ENCODE measurements at regions not wholly inside any gene's neighbourhood (a gene's known extent, or its start where the extent isn't known, plus 50 kb on each side); places are given as distances from the start of the nearest gene placed in this dataset.

- no peak for DNase-seq
Observed at GRCh38 chr22:22050141-22050775, 67.7 kb upstream of the TOP3B start.

GRCh38 chr22:22049684-22050083, 67.1 kb upstream of the TOP3B start:
- DNase-seq, result no peak

GRCh38 chr22:22048981-22049531, 66.5 kb upstream of the TOP3B start:
- DNase-seq, result no peak

GRCh38 chr22:22048318-22048942, 65.8 kb upstream of the TOP3B start:
- no peak for DNase-seq

GRCh38 chr22:22047776-22048175, 65.2 kb upstream of the TOP3B start:
- no peak for DNase-seq

- no peak for DNase-seq
Observed at GRCh38 chr22:22047266-22047665, 64.7 kb upstream of the TOP3B start.

- DNase-seq, result no peak
Observed at GRCh38 chr22:22046370-22046769, 63.8 kb upstream of the TOP3B start.

- no peak for DNase-seq
Observed at GRCh38 chr22:22045571-22046335, 63.2 kb upstream of the TOP3B start.

- DNase-seq, result no peak
Observed at GRCh38 chr22:22044153-22044552, 61.6 kb upstream of the TOP3B start.

GRCh38 chr22:22043296-22044078, 60.9 kb upstream of the TOP3B start:
- DNase-seq, result no peak

- no peak for DNase-seq
Observed at GRCh38 chr22:22042599-22043295, 60.2 kb upstream of the TOP3B start.

- DNase-seq, result no peak
Observed at GRCh38 chr22:22042009-22042408, 59.4 kb upstream of the TOP3B start.

GRCh38 chr22:22040908-22041307, 58.3 kb upstream of the TOP3B start:
- DNase-seq, result no peak

- no peak for DNase-seq
Observed at GRCh38 chr22:22040472-22040871, 57.9 kb upstream of the TOP3B start.

GRCh38 chr22:22039286-22040074, 56.9 kb upstream of the TOP3B start:
- no peak for DNase-seq

GRCh38 chr22:22038178-22038880, 55.7 kb upstream of the TOP3B start:
- DNase-seq, result no peak

- no peak for DNase-seq
Observed at GRCh38 chr22:22037740-22038139, 55.2 kb upstream of the TOP3B start.

- no peak for DNase-seq
Observed at GRCh38 chr22:22037229-22037628, 54.6 kb upstream of the TOP3B start.

- DNase-seq, result no peak
Observed at GRCh38 chr22:22036588-22036987, 54.0 kb upstream of the TOP3B start.

GRCh38 chr22:22035771-22036314, 53.3 kb upstream of the TOP3B start:
- no peak for DNase-seq

GRCh38 chr22:22035203-22035602, 52.6 kb upstream of the TOP3B start:
- DNase-seq, result no peak

Data from activated CD4-positive, alpha-beta T cell treated with anti-CD3 and anti-CD28 coated beads, Interleukin-2, amount 50 U/mL, for 4 hours (primary cell).